HUES6 (cell line): ENCODE measurements at regions not wholly inside any gene's neighbourhood (a gene's known extent, or its start where the extent isn't known, plus 50 kb on each side); places are given as distances from the start of the nearest gene placed in this dataset.

Experiments used
- H3K27ac ChIP-seq: 2 replicates; pipeline ENCODE4 v1.7.0; 2013; ENCODE audit warnings: low read depth, mild to moderate bottlenecking, low read length, inconsistent platforms
- H3K27me3 ChIP-seq: 2 replicates; pipeline ENCODE4 v1.6.1; 2013; ENCODE audit warnings: low read length; ENCODE audit not compliant: control insufficient read depth, insufficient read depth
- H3K36me3 ChIP-seq: 2 replicates; pipeline ENCODE4 v1.6.1; 2013; ENCODE audit warnings: low read length; ENCODE audit not compliant: control insufficient read depth, insufficient read depth
- H3K4me1 ChIP-seq: 2 replicates; pipeline ENCODE4 v1.6.1; 2013; ENCODE audit warnings: low read length; ENCODE audit not compliant: control insufficient read depth, insufficient read depth
- H3K4me3 ChIP-seq: 2 replicates; pipeline ENCODE4 v1.5.1; 2013; ENCODE audit warnings: low read depth, low read length
- H3K9ac ChIP-seq: one replicate; pipeline ENCODE4 v1.6.1; 2013; ENCODE audit warnings: mild to moderate bottlenecking, low read length
- H3K9me3 ChIP-seq: 2 replicates; pipeline ENCODE4 v1.6.1; 2013; ENCODE audit warnings: low read depth, low read length; ENCODE audit not compliant: control insufficient read depth, insufficient read depth

DNA sequence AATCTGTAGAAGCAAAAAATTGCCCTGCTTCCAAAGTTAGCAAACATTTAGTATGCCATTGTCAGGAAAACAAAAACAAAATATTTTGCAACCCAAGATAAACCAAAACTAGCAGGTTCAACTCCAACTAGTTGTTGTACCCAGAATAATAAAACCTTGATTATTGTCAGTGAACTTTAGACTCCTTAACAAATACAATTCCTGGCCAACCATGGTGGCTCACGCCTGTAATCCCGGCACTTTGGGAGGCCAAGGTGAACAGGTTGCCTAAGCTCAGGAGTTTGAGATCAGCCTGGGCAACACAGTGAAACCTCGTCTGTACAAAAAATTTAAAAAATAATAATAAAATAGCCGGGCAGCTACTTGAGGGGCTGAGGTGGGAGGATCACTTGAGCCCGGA lies 53.6 kb upstream of the EPCAM start:
- no peak overlapping the region for H3K27ac ChIP-seq
- H3K27me3 ChIP-seq = no peaks in the 10 kb centered on the region
- H3K36me3 ChIP-seq = no peaks in the 10 kb centered on the region
- H3K9ac ChIP-seq = no peak overlapping the region
- peaks cover 8% of the 10 kb centered on the region; the same call in 1 of the 2 replicates for H3K4me1 ChIP-seq
- no peak overlapping the region for H3K4me3 ChIP-seq
- no peaks in the 10 kb centered on the region for H3K9me3 ChIP-seq

DNA sequence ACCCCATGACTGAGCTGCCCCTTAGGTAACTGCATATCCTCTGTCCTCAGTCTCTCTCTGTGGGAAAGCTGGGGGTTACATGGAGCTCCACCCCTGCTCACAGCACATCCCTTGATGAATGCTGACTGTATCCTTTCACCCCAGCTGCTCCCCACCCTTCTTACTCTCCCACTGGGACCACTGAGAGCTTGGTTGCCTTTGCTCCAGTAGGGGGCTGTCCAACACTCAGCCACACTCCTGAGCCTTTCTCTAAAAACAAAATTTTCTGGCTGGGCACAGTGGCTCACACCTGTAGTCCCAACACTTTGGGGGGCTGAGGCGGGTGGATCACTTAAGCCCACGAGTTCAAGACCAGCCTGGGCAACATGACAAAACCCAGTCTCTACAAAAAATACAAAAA lies 55.4 kb upstream of the EPCAM start:
- Histone ChIP-seq H3K27me3 (no peaks in the 10 kb centered on the region), H3K36me3 (no peaks in the 10 kb centered on the region), H3K27ac (no peak overlapping the region), H3K9ac (no peak overlapping the region), H3K4me3 (no peak overlapping the region), H3K9me3 (no peaks in the 10 kb centered on the region), H3K4me1 (peaks cover 18% of the 10 kb centered on the region)

DNA sequence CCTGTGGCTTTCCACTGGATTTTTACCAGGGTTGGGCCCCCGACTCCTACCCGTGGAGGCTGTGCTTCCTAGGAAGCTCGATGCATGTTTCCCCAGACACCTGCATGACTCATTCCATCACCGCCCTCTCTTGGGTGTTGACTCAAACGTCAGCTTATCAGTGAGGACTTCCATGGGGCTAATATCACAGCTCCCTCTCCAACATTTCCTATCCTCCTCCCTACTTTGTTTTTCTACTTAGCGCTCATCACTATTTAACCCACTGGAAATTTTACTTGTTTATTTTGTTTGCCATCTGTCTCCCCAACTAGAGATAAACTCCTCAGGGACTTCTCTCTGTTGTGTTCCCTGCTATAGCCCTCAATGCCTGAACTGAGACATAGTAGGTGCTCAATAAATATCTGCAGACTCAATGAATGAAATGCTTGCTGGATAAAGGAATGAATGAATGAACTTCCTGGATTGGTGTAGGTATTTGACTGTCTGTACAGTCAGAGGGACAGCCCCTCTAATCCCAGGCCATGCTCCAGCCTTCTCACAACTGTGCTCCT lies 55.9 kb upstream of the EPCAM start:
- Histone ChIP-seq H3K4me1 (peaks cover 18% of the 10 kb centered on the region), H3K4me3 (no peak overlapping the region), H3K27ac (no peak overlapping the region)

DNA sequence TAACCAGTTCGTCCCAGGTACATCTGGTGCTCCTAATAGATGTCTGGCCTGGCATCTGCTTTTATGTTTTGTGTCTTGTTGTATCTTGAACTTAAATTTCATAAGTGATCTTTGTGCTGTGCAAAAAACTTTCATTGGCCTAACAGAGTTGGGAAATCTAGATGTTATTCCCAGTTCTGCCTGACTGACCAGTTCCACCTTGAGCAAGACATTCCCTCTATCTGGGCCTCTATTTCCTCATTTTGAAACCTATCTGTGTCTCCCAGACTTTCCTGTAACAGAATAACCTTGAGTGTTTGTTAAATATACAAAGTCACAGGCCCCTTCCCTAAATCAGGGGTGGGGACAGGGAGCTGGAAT lies 56.6 kb upstream of the EPCAM start:
- Histone ChIP-seq H3K9me3 (no peaks in the 10 kb centered on the region), H3K4me1 (peaks cover 18% of the 10 kb centered on the region), H3K36me3 (no peaks in the 10 kb centered on the region), H3K27ac (no peak overlapping the region), H3K9ac (no peak overlapping the region), H3K27me3 (no peaks in the 10 kb centered on the region), H3K4me3 (no peak overlapping the region)

More for the DNA sequence above, 55.9 kb upstream of the EPCAM start:
- Histone ChIP-seq H3K9me3 (no peaks in the 10 kb centered on the region), H3K9ac (no peak overlapping the region), H3K27me3 (no peaks in the 10 kb centered on the region), H3K36me3 (no peaks in the 10 kb centered on the region)

DNA sequence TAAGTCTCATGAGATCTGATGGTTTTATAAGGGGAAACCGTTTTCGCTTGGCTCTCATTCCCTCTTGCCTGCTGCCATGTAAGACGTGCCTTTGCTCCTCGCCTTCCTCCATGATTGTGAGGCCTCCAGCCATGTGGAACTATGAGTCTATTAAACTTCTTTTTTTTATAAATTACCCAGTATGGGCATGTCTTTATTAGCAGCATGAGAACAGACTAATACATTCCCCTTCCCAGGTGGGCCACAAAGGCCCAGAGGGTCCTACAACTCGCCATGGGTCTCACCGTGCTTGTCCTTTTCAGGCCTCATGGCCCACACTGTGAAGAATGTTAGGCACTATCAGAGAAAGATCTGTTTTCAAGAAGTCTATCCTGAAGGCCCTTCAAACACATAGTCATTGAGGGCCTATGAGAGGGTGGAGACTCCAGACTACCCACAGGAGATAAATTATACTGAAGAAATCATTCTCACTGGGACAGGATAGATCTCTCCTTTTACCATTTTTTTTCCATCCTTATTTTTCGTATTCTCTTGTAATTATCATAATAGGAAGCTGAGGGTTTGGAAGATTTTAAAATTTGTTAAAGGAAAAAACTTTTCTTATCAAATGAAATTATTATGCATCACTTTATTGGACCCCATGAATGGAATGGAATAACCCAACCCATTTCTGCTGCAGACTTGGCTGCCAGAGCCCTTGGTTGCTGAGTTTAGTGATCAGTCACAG lies 57.2 kb upstream of the EPCAM start:
- H3K9me3 ChIP-seq = no peaks in the 10 kb centered on the region
- H3K36me3 ChIP-seq = no peaks in the 10 kb centered on the region
- no peak overlapping the region for H3K9ac ChIP-seq
- H3K27me3 ChIP-seq = no peaks in the 10 kb centered on the region
- H3K4me3 ChIP-seq = no peak overlapping the region
- no peak overlapping the region for H3K27ac ChIP-seq
- H3K4me1 ChIP-seq = peaks cover 18% of the 10 kb centered on the region

DNA sequence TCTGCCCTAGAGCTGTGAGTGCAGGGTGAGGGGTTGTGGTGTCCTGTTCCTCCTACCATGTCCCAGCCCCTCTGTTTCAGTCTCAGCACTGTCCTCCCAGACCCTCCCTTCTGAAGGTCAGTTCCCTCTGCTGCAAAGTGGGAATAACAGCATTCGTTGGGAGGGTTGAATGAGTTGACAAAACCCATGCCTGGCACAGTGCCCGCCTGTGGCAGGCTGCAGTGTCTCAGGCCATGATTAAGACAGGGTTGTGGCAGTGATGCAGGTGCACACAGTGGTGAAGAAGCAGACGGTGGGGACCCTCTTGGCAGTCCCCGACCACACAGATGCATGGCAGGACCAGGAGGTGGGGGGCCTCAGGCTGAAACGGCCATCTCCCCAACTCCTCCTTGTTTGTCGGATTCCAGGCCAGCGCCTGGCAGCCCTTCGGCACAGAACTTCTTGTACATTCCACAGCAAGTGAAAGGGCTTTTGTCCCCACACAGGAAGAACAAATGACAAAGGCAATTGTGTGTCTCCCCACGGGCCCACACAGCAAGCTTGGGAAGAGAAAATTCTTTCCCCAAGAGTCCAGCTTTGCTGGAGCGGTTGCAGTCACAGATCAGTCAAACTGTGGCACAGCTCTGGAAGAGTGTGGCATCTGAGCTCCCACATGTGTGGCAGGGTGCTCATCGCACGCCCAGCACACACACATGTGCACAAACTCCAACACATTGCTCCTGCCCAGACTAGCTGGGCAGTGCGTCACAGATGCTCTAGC lies 58.1 kb upstream of the EPCAM start:
- Histone ChIP-seq H3K27me3 (no peaks in the 10 kb centered on the region), H3K27ac (no peak overlapping the region), H3K36me3 (no peaks in the 10 kb centered on the region), H3K4me3 (no peak overlapping the region), H3K9me3 (no peaks in the 10 kb centered on the region), H3K9ac (no peak overlapping the region), H3K4me1 (peaks cover 18% of the 10 kb centered on the region)

DNA sequence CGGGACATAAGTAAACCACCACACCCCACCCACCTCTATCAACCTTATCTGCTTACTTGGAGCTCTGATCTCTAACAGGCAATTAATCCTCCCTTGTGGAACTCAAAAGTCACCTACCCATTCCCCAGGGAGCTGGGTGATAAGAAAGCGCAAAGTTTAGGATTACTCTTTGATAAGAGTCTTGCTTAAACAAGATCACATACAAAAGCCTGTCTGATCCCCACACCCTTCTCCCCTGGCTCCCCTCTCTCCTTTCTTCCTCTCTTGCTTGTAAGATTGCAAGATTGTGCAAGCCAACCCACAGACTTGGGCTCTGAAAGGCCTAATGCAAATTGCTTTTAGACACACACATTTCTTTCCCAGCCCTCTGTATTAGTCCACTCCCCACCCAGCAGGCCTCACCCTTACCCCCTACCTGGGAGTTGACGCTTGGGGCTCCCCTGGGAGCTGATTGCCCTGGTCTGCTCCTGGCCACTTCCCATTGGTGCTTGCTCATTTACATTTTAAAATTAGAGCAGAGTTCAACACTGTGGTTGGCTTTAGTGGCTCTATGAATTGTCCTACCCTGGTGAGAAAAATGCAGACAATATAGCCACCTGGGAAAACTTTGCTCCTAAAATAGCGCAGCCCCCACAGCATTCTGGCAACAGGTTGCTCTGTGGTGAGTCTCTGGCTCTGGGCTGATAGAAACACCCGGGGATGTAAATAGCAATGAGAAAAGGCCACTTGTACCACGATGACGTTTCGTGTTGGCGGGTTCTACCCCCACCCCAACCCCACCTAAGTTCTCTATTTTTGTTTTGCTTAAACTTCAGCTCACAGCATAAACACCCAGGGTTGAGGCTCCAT lies 58.9 kb upstream of the EPCAM start:
- H3K9me3 ChIP-seq = no peaks in the 10 kb centered on the region
- H3K36me3 ChIP-seq = no peaks in the 10 kb centered on the region
- H3K27me3 ChIP-seq = no peaks in the 10 kb centered on the region
- no peak overlapping the region for H3K27ac ChIP-seq
- H3K9ac ChIP-seq = no peak overlapping the region
- peaks cover 18% of the 10 kb centered on the region for H3K4me1 ChIP-seq
- H3K4me3 ChIP-seq = no peak overlapping the region

DNA sequence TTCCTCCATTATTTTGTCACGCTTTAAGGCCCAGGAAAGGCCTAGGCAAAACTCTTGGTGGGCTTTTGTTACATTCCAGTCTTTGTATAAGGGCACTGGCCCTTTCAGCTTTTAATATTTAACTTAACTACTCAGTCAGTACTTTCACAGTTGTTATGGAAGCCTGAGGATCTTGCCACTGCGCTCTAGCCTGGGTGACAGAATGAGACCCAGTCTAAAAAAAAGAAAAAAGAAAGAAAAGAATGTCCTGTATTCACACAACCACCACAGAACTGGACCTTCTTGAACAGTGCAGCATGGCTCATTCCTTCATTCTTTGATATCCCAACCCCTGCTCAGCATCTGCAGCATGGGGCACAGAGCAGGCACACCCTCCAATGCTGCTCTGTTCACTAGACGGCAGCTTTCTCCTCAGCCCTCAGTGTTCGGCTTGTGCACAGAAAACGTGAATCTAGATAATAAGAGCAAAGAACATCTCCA lies 59.6 kb upstream of the EPCAM start:
- H3K4me1 ChIP-seq = peaks cover 18% of the 10 kb centered on the region
- no peaks in the 10 kb centered on the region for H3K9me3 ChIP-seq
- no peak overlapping the region for H3K27ac ChIP-seq
- no peak overlapping the region for H3K9ac ChIP-seq
- no peaks in the 10 kb centered on the region for H3K27me3 ChIP-seq
- H3K36me3 ChIP-seq = no peaks in the 10 kb centered on the region
- H3K4me3 ChIP-seq = no peak overlapping the region

DNA sequence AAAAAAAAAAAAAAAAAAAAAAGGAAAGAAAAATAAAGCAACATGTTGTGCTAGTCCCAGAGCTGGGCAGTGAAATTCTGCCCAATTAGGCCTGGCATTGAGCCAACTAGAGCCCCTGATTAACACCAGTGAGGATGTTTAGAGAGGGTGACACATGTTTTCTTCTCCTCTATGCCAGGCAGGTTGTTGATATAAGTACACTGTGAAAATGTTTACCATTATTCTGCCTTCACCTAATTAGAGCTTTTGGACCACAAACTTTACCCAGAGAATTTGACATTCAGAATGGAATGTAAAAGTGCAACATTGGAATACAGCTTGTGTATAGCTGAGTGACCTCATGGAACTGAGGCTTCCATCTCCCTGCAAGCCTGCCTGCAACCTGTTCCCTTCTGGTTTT lies 62.0 kb upstream of the EPCAM start:
- peaks cover 25% of the 10 kb centered on the region for H3K4me1 ChIP-seq
- no peaks in the 10 kb centered on the region for H3K9me3 ChIP-seq
- no peak overlapping the region for H3K9ac ChIP-seq
- no peak overlapping the region for H3K4me3 ChIP-seq
- no peaks in the 10 kb centered on the region for H3K27me3 ChIP-seq
- no peaks in the 10 kb centered on the region for H3K36me3 ChIP-seq
- H3K27ac ChIP-seq = no peak overlapping the region

DNA sequence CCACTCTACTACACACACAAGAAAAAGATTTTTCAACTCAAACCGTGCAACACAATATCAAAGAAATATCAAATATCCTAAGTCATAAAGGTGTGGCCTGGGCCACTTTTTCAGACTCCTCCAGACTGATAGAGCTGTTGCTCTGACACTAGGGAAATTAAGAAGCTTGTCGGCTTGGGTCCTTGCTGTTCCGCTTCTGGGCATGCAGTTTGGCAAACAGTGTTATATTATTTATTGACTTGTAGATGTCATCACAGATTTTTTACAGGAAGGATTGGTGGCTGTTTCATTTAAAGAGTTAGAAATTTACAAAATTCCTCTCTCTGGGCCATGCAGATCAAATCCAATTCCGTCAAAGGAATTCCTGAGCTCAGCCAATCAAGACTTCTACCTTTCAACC lies 64.5 kb upstream of the EPCAM start:
- peaks cover 27% of the 10 kb centered on the region; the same call in 1 of the 2 replicates for H3K4me1 ChIP-seq

More for the DNA sequence above, 64.5 kb upstream of the EPCAM start:
- Histone ChIP-seq H3K9me3 (no peaks in the 10 kb centered on the region), H3K36me3 (no peaks in the 10 kb centered on the region), H3K4me3 (no peak overlapping the region), H3K27me3 (peaks cover 8% of the 10 kb centered on the region; the same call in 1 of the 2 replicates), H3K9ac (no peak overlapping the region), H3K27ac (no peak overlapping the region)
